Activated naive CD8-positive, alpha-beta T cell treated with anti-CD3 and anti-CD28 coated beads for 36 hours (primary cell): ENCODE measurements at regions not wholly inside any gene's neighbourhood (a gene's known extent, or its start where the extent isn't known, plus 50 kb on each side); places are given as distances from the start of the nearest gene placed in this dataset.
"Not testable (repeated sequence)": the region's sequence is repeated elsewhere in the genome, so short reads cannot be mapped to it uniquely, and the experiment has no call there.

Experiments
- DNase-seq: peaks from one replicate; pipeline ENCODE4 v3.0.0; 2021
- H3K27ac Mint-ChIP-seq: one replicate; pipeline ENCODE4 v1.8.0; 2022; ENCODE audit warnings: mild to moderate bottlenecking, moderate library complexity, mixed read lengths
- H3K27me3 Mint-ChIP-seq: one replicate; pipeline ENCODE4 v1.8.0; 2022; ENCODE audit warnings: mild to moderate bottlenecking, mixed read lengths
- H3K36me3 Mint-ChIP-seq: one replicate; pipeline ENCODE4 v1.8.0; 2021; ENCODE audit warnings: mild to moderate bottlenecking, mixed read lengths
- H3K4me1 Mint-ChIP-seq: one replicate; pipeline ENCODE4 v1.8.0; 2021; ENCODE audit warnings: mixed read lengths
- H3K4me3 Mint-ChIP-seq: one replicate; pipeline ENCODE4 v1.8.0; 2022; ENCODE audit warnings: mild to moderate bottlenecking, moderate library complexity, mixed read lengths
- H3K9me3 Mint-ChIP-seq: one replicate; pipeline ENCODE4 v1.8.0; 2022; ENCODE audit warnings: mixed read lengths

GRCh38 chr10:125538947-125539731 lies 143.8 kb downstream of the TEX36 start:
- no peak overlapping the region for H3K4me3 Mint-ChIP-seq
- no peak overlapping the region for H3K27ac Mint-ChIP-seq
- no peak for DNase-seq
- H3K27me3 Mint-ChIP-seq = no peaks in the 10 kb centered on the region
- H3K4me1 Mint-ChIP-seq = no peaks in the 10 kb centered on the region
- no peaks in the 10 kb centered on the region for H3K9me3 Mint-ChIP-seq
- no peaks in the 10 kb centered on the region for H3K36me3 Mint-ChIP-seq

GRCh38 chr10:125536236-125536635 lies 146.7 kb downstream of the TEX36 start:
- Mint-ChIP-seq H3K27me3 (no peaks in the 10 kb centered on the region), H3K27ac (no peak overlapping the region), H3K36me3 (no peaks in the 10 kb centered on the region), H3K4me1 (no peaks in the 10 kb centered on the region), H3K9me3 (no peaks in the 10 kb centered on the region), H3K4me3 (no peak overlapping the region)
- DNase-seq = no peak

- peaks cover 5% of the 10 kb centered on the region for H3K27me3 Mint-ChIP-seq
- H3K4me1 Mint-ChIP-seq = no peaks in the 10 kb centered on the region
- no peak overlapping the region for H3K4me3 Mint-ChIP-seq
- no peaks in the 10 kb centered on the region for H3K9me3 Mint-ChIP-seq
- no peak overlapping the region for H3K27ac Mint-ChIP-seq
- H3K36me3 Mint-ChIP-seq = no peaks in the 10 kb centered on the region
- DNase-seq = no peak
These were observed 147.4 kb downstream of the TEX36 start for GRCh38 chr10:125535559-125535958.

GRCh38 chr10:125534515-125534914 lies 148.4 kb downstream of the TEX36 start:
- no peaks in the 10 kb centered on the region for H3K36me3 Mint-ChIP-seq
- no peak overlapping the region for H3K4me3 Mint-ChIP-seq
- no peaks in the 10 kb centered on the region for H3K9me3 Mint-ChIP-seq
- no peak for DNase-seq
- no peaks in the 10 kb centered on the region for H3K4me1 Mint-ChIP-seq
- H3K27ac Mint-ChIP-seq = no peak overlapping the region
- H3K27me3 Mint-ChIP-seq = peaks cover 5% of the 10 kb centered on the region

- Mint-ChIP-seq H3K4me1 (no peaks in the 10 kb centered on the region), H3K27me3 (peaks cover 5% of the 10 kb centered on the region), H3K4me3 (no peak overlapping the region), H3K36me3 (no peaks in the 10 kb centered on the region), H3K27ac (no peak overlapping the region), H3K9me3 (no peaks in the 10 kb centered on the region)
- no peak for DNase-seq
These were observed 149.1 kb downstream of the TEX36 start for GRCh38 chr10:125533866-125534265.

GRCh38 chr10:125531465-125531864 lies 151.5 kb downstream of the TEX36 start:
- H3K4me1 Mint-ChIP-seq = no peaks in the 10 kb centered on the region
- H3K9me3 Mint-ChIP-seq = no peaks in the 10 kb centered on the region
- H3K27me3 Mint-ChIP-seq = peaks cover 5% of the 10 kb centered on the region
- H3K27ac Mint-ChIP-seq = no peak overlapping the region
- no peak for DNase-seq
- no peak overlapping the region for H3K4me3 Mint-ChIP-seq
- no peaks in the 10 kb centered on the region for H3K36me3 Mint-ChIP-seq

- Mint-ChIP-seq H3K27ac (no peak overlapping the region), H3K4me1 (no peaks in the 10 kb centered on the region), H3K9me3 (peaks cover 4% of the 10 kb centered on the region), H3K27me3 (peaks cover 12% of the 10 kb centered on the region), H3K36me3 (no peaks in the 10 kb centered on the region), H3K4me3 (no peak overlapping the region)
- no peak for DNase-seq
These were observed 159.6 kb downstream of the TEX36 start for GRCh38 chr10:125523347-125523746.

- Mint-ChIP-seq H3K27ac (no peak overlapping the region), H3K4me1 (no peaks in the 10 kb centered on the region), H3K36me3 (no peaks in the 10 kb centered on the region), H3K4me3 (no peak overlapping the region), H3K27me3 (peaks cover 13% of the 10 kb centered on the region), H3K9me3 (peaks cover 4% of the 10 kb centered on the region)
- peak; percentile 32 for DNase-seq
These were observed 161.0 kb downstream of the TEX36 start for GRCh38 chr10:125521721-125522680.

GRCh38 chr10:125520968-125521367 lies 162.0 kb downstream of the TEX36 start:
- DNase-seq = no peak
- H3K36me3 Mint-ChIP-seq = no peaks in the 10 kb centered on the region
- H3K27me3 Mint-ChIP-seq = peaks cover 15% of the 10 kb centered on the region
- no peak overlapping the region for H3K27ac Mint-ChIP-seq
- peaks cover 4% of the 10 kb centered on the region for H3K9me3 Mint-ChIP-seq
- H3K4me3 Mint-ChIP-seq = no peak overlapping the region
- H3K4me1 Mint-ChIP-seq = no peaks in the 10 kb centered on the region

- not testable (repeated sequence) for H3K4me3 Mint-ChIP-seq, H3K4me1 Mint-ChIP-seq, H3K27ac Mint-ChIP-seq, DNase-seq, H3K9me3 Mint-ChIP-seq, H3K36me3 Mint-ChIP-seq
- H3K27me3 Mint-ChIP-seq = peaks cover 25% of the 10 kb centered on the region
These were observed 164.6 kb downstream of the TEX36 start for GRCh38 chr10:125518397-125518796.

- no peaks in the 10 kb centered on the region for H3K4me1 Mint-ChIP-seq
- peaks cover 2% of the 10 kb centered on the region for H3K9me3 Mint-ChIP-seq
- H3K27ac Mint-ChIP-seq = no peak overlapping the region
- DNase-seq = no peak
- H3K4me3 Mint-ChIP-seq = no peak overlapping the region
- peaks cover 14% of the 10 kb centered on the region for H3K27me3 Mint-ChIP-seq
- no peaks in the 10 kb centered on the region for H3K36me3 Mint-ChIP-seq
These were observed 167.4 kb downstream of the TEX36 start for GRCh38 chr10:125515571-125515970.

GRCh38 chr10:125514206-125515162 lies 168.5 kb downstream of the TEX36 start:
- no peak for DNase-seq
- Mint-ChIP-seq H3K27ac (no peak overlapping the region), H3K9me3 (peaks cover 2% of the 10 kb centered on the region), H3K4me1 (no peaks in the 10 kb centered on the region), H3K36me3 (no peaks in the 10 kb centered on the region), H3K4me3 (no peak overlapping the region), H3K27me3 (peaks cover 13% of the 10 kb centered on the region)

GRCh38 chr10:125513429-125514182 lies 169.4 kb downstream of the TEX36 start:
- H3K36me3 Mint-ChIP-seq = no peaks in the 10 kb centered on the region
- H3K27ac Mint-ChIP-seq = no peak overlapping the region
- DNase-seq = no peak
- no peaks in the 10 kb centered on the region for H3K4me1 Mint-ChIP-seq
- H3K4me3 Mint-ChIP-seq = no peak overlapping the region
- H3K9me3 Mint-ChIP-seq = peaks cover 1% of the 10 kb centered on the region
- peaks cover 13% of the 10 kb centered on the region for H3K27me3 Mint-ChIP-seq

- Mint-ChIP-seq H3K9me3 (no peaks in the 10 kb centered on the region), H3K4me3 (no peak overlapping the region), H3K27ac (no peak overlapping the region), H3K27me3 (peaks cover 10% of the 10 kb centered on the region), H3K36me3 (no peaks in the 10 kb centered on the region), H3K4me1 (no peaks in the 10 kb centered on the region)
- DNase-seq = no peak
These were observed 172.0 kb downstream of the TEX36 start for GRCh38 chr10:125510998-125511397.
